ENCODE measurements at regions not wholly inside any gene's neighbourhood (a gene's known extent, or its start where the extent isn't known, plus 50 kb on each side); places are given as distances from the start of the nearest gene placed in this dataset.

GRCh38 chr7:138377306-138377705 is 82.8 kb upstream of the TRIM24 start:
- in situ Hi-C loops (cut with MboI; ENCODE audit: low sequenced_read_pairs), result no loop called here
- no peak overlapping the region for H3K23ac ChIP-seq (ENCODE audit: low read depth, low read length)
- POLR2A ChIA-PET (ENCODE audit: unreplicated experiment), result no interaction called here

More at GRCh38 chr7:138377306-138377705, 82.8 kb upstream of the TRIM24 start:
- Histone ChIP-seq H3K9me1 (ENCODE audit: insufficient read depth, low read length) (no peaks in the 10 kb centered on the region), H2AK5ac (ENCODE audit: low read depth, low read length) (no peak overlapping the region), H4K91ac (ENCODE audit: insufficient read depth, low read depth, low read length) (no peak overlapping the region), H3K18ac (ENCODE audit: low read depth, low read length) (no peak overlapping the region), H3K27me3 (ENCODE audit: control insufficient read depth, insufficient read depth, low read length) (no peaks in the 10 kb centered on the region), H4K5ac (ENCODE audit: low read depth, low read length) (no peak overlapping the region), H2BK15ac (ENCODE audit: low read depth, low read length) (no peak overlapping the region), H3K36me3 (ENCODE audit: control insufficient read depth, insufficient read depth, low read length) (no peaks in the 10 kb centered on the region), H3K4me3 (ENCODE audit: insufficient read depth, low read depth, low read length) (no peak overlapping the region), H3K79me1 (ENCODE audit: low read depth in 1 of 2, low read length in 2 of 2) (no peaks in the 10 kb centered on the region), H3K4ac (ENCODE audit: low read depth, low read length) (no peak overlapping the region), H3K56ac (ENCODE audit: extremely low read depth, insufficient read depth, low read length) (no peak overlapping the region), H3K4me2 (ENCODE audit: low read depth, low read length) (no peak overlapping the region), H2BK5ac (ENCODE audit: low read depth, low read length, poor library complexity, severe bottlenecking) (no peak overlapping the region), H2BK120ac (ENCODE audit: low read depth, low read length) (no peak overlapping the region), H4K8ac (ENCODE audit: low read depth in 2 of 2, low read length in 2 of 2) (no peak overlapping the region), H2AFZ (replicated peaks; ENCODE audit: low read length, poor library complexity) (no peak overlapping the region), H3K9ac (ENCODE audit: low read depth, low read length) (no peak overlapping the region), H3K27ac (ENCODE audit: insufficient read depth, low read length) (no peak overlapping the region), H3K4me1 (ENCODE audit: control insufficient read depth, insufficient read depth, low read length) (no peaks in the 10 kb centered on the region), H3K9me3 (ENCODE audit: control insufficient read depth, insufficient read depth, low read length) (peaks cover 9% of the 10 kb centered on the region), H2BK20ac (ENCODE audit: low read depth, low read length) (no peak overlapping the region), H3K14ac (replicated peaks; ENCODE audit: low read depth, low read length) (no peak overlapping the region), H4K20me1 (ENCODE audit: insufficient read depth, low read length) (no peaks in the 10 kb centered on the region), H2AK9ac (replicated peaks; ENCODE audit: low read depth, low read length, poor library complexity) (no peak overlapping the region)
- no TSS peak for BruUV-seq (replicated peaks)
- DNase-seq (no peak), ATAC-seq (ENCODE audit: low read depth) (no peak)
- dilution Hi-C loops (cut with HindIII; ENCODE audit: low sequenced_read_pairs, unreplicated experiment) (no loop called here), intact Hi-C loops (cut with micrococcal nuclease) (no loop called here)
- CTCF ChIA-PET, result no interaction called here
- no peak for TF ChIP-seq SMC3 (IDR thresholded peaks at IDR 0.05; ENCODE audit: low read depth, low read length)
- WGBS, 2 experiments (ENCODE audit: extremely low coverage in 2 of 2, insufficient read length in 1 of 2), result no CpG with 5 or more reads among the region's 2 CpGs

Data from IMR-90 (cell line).